Stimulated activated memory B cell treated with anti-CD40 and anti-IgM and Interleukin-4, amounts not matched to agents 10 μg/mL and 1 μg/mL and 100 μg/mL, for 72 hours (primary cell): ENCODE measurements at regions not wholly inside any gene's neighbourhood (a gene's known extent, or its start where the extent isn't known, plus 50 kb on each side); places are given as distances from the start of the nearest gene placed in this dataset.

Experiments used
- ATAC-seq: fragments of 150-1000 bp; cut with Tn5 transposase; 2 replicates; pipeline ENCODE4 v1.10.0; 2021
- H3K27ac Mint-ChIP-seq: one replicate; pipeline ENCODE4 v1.8.0; 2022; ENCODE audit warnings: mild to moderate bottlenecking, mixed read lengths
- H3K27me3 Mint-ChIP-seq: one replicate; pipeline ENCODE4 v1.8.0; 2022; ENCODE audit warnings: mixed read lengths
- H3K36me3 Mint-ChIP-seq: one replicate; pipeline ENCODE4 v1.8.0; 2022; ENCODE audit warnings: mixed read lengths
- H3K4me1 Mint-ChIP-seq: one replicate; pipeline ENCODE4 v1.8.0; 2022; ENCODE audit warnings: mixed read lengths
- H3K4me3 Mint-ChIP-seq: one replicate; pipeline ENCODE4 v1.8.0; 2022; ENCODE audit warnings: mild to moderate bottlenecking, moderate library complexity, mixed read lengths
- H3K9me3 Mint-ChIP-seq: one replicate; pipeline ENCODE4 v1.8.0; 2022; ENCODE audit warnings: mixed read lengths

DNA sequence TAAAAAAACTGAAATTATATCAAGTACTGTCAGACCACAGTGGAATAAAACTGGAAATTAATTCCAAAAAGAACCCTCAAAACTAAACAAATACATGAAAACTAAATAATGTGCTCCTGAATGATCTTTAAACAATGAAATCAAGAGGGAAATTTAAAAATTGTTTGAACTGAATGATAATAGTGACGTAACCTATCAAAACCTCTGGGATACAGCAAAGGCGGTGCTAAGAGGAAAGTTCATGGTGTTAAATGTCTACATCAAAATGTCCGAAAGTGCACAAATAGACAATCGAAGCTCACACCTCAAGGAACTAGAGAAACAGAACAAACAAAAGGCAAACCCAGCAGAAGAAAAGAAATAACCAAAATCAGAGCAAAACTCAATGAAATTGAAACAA, 70.8 kb upstream of the TUBA3C start:
- Mint-ChIP-seq H3K36me3 (no peaks in the 10 kb centered on the region), H3K4me1 (no peaks in the 10 kb centered on the region), H3K27me3 (no peaks in the 10 kb centered on the region), H3K27ac (no peak overlapping the region), H3K9me3 (peaks cover 26% of the 10 kb centered on the region), H3K4me3 (no peak overlapping the region)
- ATAC-seq, result no peak

GRCh38 chr13:19239114-19239860, 57.7 kb upstream of the TUBA3C start:
- Mint-ChIP-seq H3K27ac (no peak overlapping the region), H3K4me1 (no peaks in the 10 kb centered on the region), H3K27me3 (peaks cover 9% of the 10 kb centered on the region), H3K9me3 (no peaks in the 10 kb centered on the region), H3K4me3 (no peak overlapping the region), H3K36me3 (no peaks in the 10 kb centered on the region)
- no peak for ATAC-seq
